HG03442 (cell line): ENCODE measurements at regions not wholly inside any gene's neighbourhood (a gene's known extent, or its start where the extent isn't known, plus 50 kb on each side); places are given as distances from the start of the nearest gene placed in this dataset.
"Not testable (repeated sequence)": the region's sequence is repeated elsewhere in the genome, so short reads cannot be mapped to it uniquely, and the experiment has no call there.

ENCODE experiments used
- ATAC-seq: cut with Tn5 transposase; IDR thresholded peaks from one replicate; pipeline ENCODE4 v1.9.1; 2021; ENCODE audit warnings: mild to moderate bottlenecking, moderate library complexity; ENCODE audit not compliant: unreplicated experiment

- ATAC-seq, result no peak
These were observed 942.7 kb upstream of the NDST4 start for GRCh38 chr4:116055857-116056827.

- no peak for ATAC-seq
These were observed 913.9 kb upstream of the NDST4 start for GRCh38 chr4:116027311-116027710.

GRCh38 chr4:116024954-116025708 lies 911.7 kb upstream of the NDST4 start:
- no peak for ATAC-seq

- no peak for ATAC-seq
These were observed 909.6 kb upstream of the NDST4 start for GRCh38 chr4:116023049-116023448.

GRCh38 chr4:116020141-116020722 lies 906.8 kb upstream of the NDST4 start:
- no peak for ATAC-seq

GRCh38 chr4:116018831-116019230 lies 905.4 kb upstream of the NDST4 start:
- no peak for ATAC-seq

- ATAC-seq, result no peak
These were observed 902.8 kb upstream of the NDST4 start for GRCh38 chr4:116016201-116016600.

- ATAC-seq, result no peak
These were observed 902.1 kb upstream of the NDST4 start for GRCh38 chr4:116015549-116015948.

- ATAC-seq, result no peak
These were observed 901.6 kb upstream of the NDST4 start for GRCh38 chr4:116015062-116015461.

GRCh38 chr4:116010923-116011322 lies 897.5 kb upstream of the NDST4 start:
- ATAC-seq, result no peak

- ATAC-seq, result no peak
These were observed 892.3 kb upstream of the NDST4 start for GRCh38 chr4:116005806-116006088.

- ATAC-seq, result no peak
These were observed 891.8 kb upstream of the NDST4 start for GRCh38 chr4:116005037-116005805.

- ATAC-seq, result no peak
These were observed 887.9 kb upstream of the NDST4 start for GRCh38 chr4:116001291-116001690.

GRCh38 chr4:115986573-115986972 lies 873.2 kb upstream of the NDST4 start:
- no peak for ATAC-seq

- not testable (repeated sequence) for ATAC-seq
These were observed 862.1 kb upstream of the NDST4 start for GRCh38 chr4:115975421-115976001.

GRCh38 chr4:115973768-115974167 lies 860.3 kb upstream of the NDST4 start:
- no peak for ATAC-seq

- ATAC-seq, result no peak
These were observed 859.5 kb upstream of the NDST4 start for GRCh38 chr4:115972967-115973366.

- no peak for ATAC-seq
These were observed 857.4 kb upstream of the NDST4 start for GRCh38 chr4:115970859-115971258.

GRCh38 chr4:115969756-115970155 lies 856.3 kb upstream of the NDST4 start:
- ATAC-seq, result no peak

GRCh38 chr4:115965588-115965987 lies 852.2 kb upstream of the NDST4 start:
- ATAC-seq, result no peak
